ENCODE measurements at regions not wholly inside any gene's neighbourhood (a gene's known extent, or its start where the extent isn't known, plus 50 kb on each side); places are given as distances from the start of the nearest gene placed in this dataset.

GRCh38 chr2:160956243-160956802 lies 203.9 kb upstream of the TANK start:
- no peak overlapping the region for H3K4me3 ChIP-seq (replicated peaks; ENCODE audit: insufficient read depth, low read length)
- H3K27me3 ChIP-seq (ENCODE audit: insufficient read depth, poor library complexity, severe bottlenecking), result no peaks in the 10 kb centered on the region
- no peak for DNase-seq (ENCODE audit: low read depth in 1 of 2, low spot score in 1 of 2)
- no peak overlapping the region for H3K27ac ChIP-seq (replicated peaks)
- no peak for TF ChIP-seq CTCF (IDR thresholded peaks at IDR 0.05; ENCODE audit: insufficient read depth, low read length)
- TF ChIP-seq POLR2AphosphoS5 (IDR thresholded peaks at IDR 0.05; ENCODE audit: low read depth), result no peak
- no peak for TF ChIP-seq GABPA (IDR thresholded peaks at IDR 0.05; ENCODE audit: low read depth)
- no peak for TF ChIP-seq SPI1 (IDR thresholded peaks at IDR 0.05; ENCODE audit: borderline replicate concordance, low read depth)
- no peak for TF ChIP-seq REST (IDR thresholded peaks at IDR 0.05; ENCODE audit: insufficient replicate concordance, low read depth)

GRCh38 chr2:160963957-160964356 lies 196.3 kb upstream of the TANK start:
- Histone ChIP-seq H3K27me3 (ENCODE audit: insufficient read depth, poor library complexity, severe bottlenecking) (no peaks in the 10 kb centered on the region), H3K4me3 (replicated peaks; ENCODE audit: insufficient read depth, low read length) (no peak overlapping the region), H3K27ac (replicated peaks) (no peak overlapping the region)
- DNase-seq (ENCODE audit: low read depth in 1 of 2, low spot score in 1 of 2), result no peak
- TF ChIP-seq REST (IDR thresholded peaks at IDR 0.05; ENCODE audit: insufficient replicate concordance, low read depth) (no peak), SPI1 (IDR thresholded peaks at IDR 0.05; ENCODE audit: borderline replicate concordance, low read depth) (no peak), POLR2AphosphoS5 (IDR thresholded peaks at IDR 0.05; ENCODE audit: low read depth) (no peak), CTCF (IDR thresholded peaks at IDR 0.05; ENCODE audit: insufficient read depth, low read length) (no peak), GABPA (IDR thresholded peaks at IDR 0.05; ENCODE audit: low read depth) (no peak)

DNA sequence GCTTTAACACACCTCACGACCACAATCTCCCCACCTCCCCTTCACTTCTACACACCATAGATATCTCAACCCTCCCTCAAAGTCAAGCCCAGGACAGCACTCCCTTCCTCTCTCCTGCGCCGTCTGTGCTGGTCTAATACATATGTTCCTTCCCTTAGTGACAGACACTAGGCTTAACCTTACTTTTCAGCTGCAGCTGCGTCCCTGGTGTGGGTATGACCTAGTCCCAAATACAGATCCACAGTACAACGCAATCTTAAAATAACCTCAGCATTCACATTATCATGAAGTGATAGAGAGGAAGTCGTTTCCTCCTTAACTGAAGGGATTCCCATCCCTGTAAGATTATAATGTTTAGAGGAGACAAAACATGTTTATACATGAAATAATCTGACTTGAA lies 192.7 kb upstream of the TANK start:
- TF ChIP-seq CTCF (IDR thresholded peaks at IDR 0.05; ENCODE audit: insufficient read depth, low read length) (no peak), POLR2AphosphoS5 (IDR thresholded peaks at IDR 0.05; ENCODE audit: low read depth) (no peak), GABPA (IDR thresholded peaks at IDR 0.05; ENCODE audit: low read depth) (no peak), SPI1 (IDR thresholded peaks at IDR 0.05; ENCODE audit: borderline replicate concordance, low read depth) (no peak), REST (IDR thresholded peaks at IDR 0.05; ENCODE audit: insufficient replicate concordance, low read depth) (no peak)
- H3K27ac ChIP-seq (replicated peaks), result no peak overlapping the region
- H3K27me3 ChIP-seq (ENCODE audit: insufficient read depth, poor library complexity, severe bottlenecking), result no peaks in the 10 kb centered on the region
- H3K4me3 ChIP-seq (replicated peaks; ENCODE audit: insufficient read depth, low read length), result no peak overlapping the region
- no peak for DNase-seq (ENCODE audit: low read depth in 1 of 2, low spot score in 1 of 2)
